ENCODE measurements at regions not wholly inside any gene's neighbourhood (a gene's known extent, or its start where the extent isn't known, plus 50 kb on each side); places are given as distances from the start of the nearest gene placed in this dataset.

DNA sequence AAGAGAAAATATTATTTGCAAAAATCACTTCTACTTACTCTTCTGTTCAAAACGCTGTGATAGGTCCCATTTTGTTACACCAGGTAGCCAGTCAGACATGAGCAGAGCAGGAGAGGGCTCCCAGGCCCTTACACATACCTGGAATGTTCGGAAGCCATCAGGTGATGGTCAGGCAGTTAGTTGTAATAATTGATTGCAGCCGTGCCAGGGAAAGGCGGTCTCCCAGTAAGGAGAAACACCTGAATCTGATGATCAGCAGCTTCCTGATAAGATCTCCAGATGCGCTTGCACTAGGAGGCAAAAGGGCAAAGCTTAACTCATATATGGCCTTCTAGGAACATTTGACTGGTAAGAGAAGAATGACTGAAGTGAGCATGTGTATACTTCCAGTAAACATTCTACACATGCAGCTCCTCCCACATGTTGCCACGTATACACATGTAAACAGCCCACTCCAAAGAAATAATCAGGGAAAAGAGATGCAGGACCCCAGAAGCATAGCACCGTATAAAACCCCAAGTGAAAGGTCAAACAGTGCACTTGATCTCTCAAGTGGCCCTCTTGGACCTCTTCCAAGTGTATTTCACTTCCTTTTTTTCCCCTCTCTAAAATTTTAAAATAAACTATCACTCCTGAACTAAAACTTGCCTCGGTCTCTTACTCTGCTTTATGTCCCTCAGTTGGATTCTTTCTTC, 1338.0 kb downstream of the FSTL5 start:
- Histone ChIP-seq H3K9me2 (ENCODE audit: insufficient read depth) (no peaks in the 10 kb centered on the region), H3K4me3 (replicated peaks in 1 of 2; ENCODE audit: low read depth in 1 of 2, low read length in 2 of 2) (no peak overlapping the region), H3K27ac (ENCODE audit: low read depth, low read length) (no peak overlapping the region), H3K79me2 (ENCODE audit: insufficient read depth, low read length) (no peaks in the 10 kb centered on the region), H2AFZ (ENCODE audit: low read depth, low read length, poor library complexity, severe bottlenecking) (no peak overlapping the region), H3K4me2 (ENCODE audit: low read length) (no peak overlapping the region), H3K9ac (ENCODE audit: low read length) (no peak overlapping the region), H3K36me3 (ENCODE audit: control insufficient read depth in 1 of 2, insufficient read depth in 2 of 2, low read length in 2 of 2) (no peaks in the 10 kb centered on the region), H3K9me3 (ENCODE audit: control insufficient read depth in 1 of 2, insufficient read depth in 1 of 2, low read depth in 1 of 2, low read length in 2 of 2) (no peaks in the 10 kb centered on the region), H4K20me1 (ENCODE audit: insufficient read depth) (no peaks in the 10 kb centered on the region), H3K4me1 (ENCODE audit: control insufficient read depth in 1 of 2, insufficient read depth in 2 of 2, low read length in 2 of 2) (no peaks in the 10 kb centered on the region), H3K27me3 (ENCODE audit: insufficient read depth, low read length) (no peaks in the 10 kb centered on the region)
- intact Hi-C loops (cut with micrococcal nuclease), result no loop called here
- RAD21 ChIA-PET (ENCODE audit: low non-redundant PET in 1 of 2, low total read pairs in 2 of 2, uncharacterized antibody in 2 of 2, unreplicated experiment in 2 of 2), result no interaction called here
- no TSS peak for BruUV-seq (replicated peaks)
- ATAC-seq (no peak), DNase-seq (ENCODE audit: low read depth, low spot score) (no peak)
- TF ChIP-seq SP1 (IDR thresholded peaks at IDR 0.05; ENCODE audit: low read depth) (no peak), JUND (IDR thresholded peaks at IDR 0.05) (no peak), POLR2A (IDR thresholded peaks at IDR 0.05; ENCODE audit: borderline replicate concordance, extremely low read depth, insufficient read depth, insufficient read length) (no peak), ELF1 (IDR thresholded peaks at IDR 0.05; ENCODE audit: borderline replicate concordance, low read depth) (no peak), CEBPB (IDR thresholded peaks at IDR 0.05; ENCODE audit: low read depth) (no peak)
- POLR2A ChIA-PET, result no interaction called here
- CTCF ChIA-PET, result no interaction called here

DNA sequence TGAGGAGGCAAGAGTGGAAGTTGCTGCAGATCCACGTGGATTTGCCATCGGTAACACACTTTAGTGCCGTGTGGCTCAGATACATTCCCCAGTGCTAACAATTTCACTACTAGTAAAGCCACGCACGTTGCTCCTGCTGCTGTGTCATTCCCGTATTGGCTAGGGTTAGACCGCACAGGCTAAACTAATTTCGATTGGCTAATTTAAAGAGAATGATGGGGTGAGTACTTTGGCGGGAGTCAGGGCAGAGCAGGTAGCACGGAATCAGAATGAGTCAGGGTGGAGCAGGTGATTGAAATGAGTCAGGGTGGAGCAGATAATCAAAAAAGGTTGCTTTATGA, 1337.5 kb downstream of the FSTL5 start:
- intact Hi-C loops (cut with micrococcal nuclease), result no loop called here
- ChIA-PET RAD21 (ENCODE audit: low non-redundant PET in 1 of 2, low total read pairs in 2 of 2, uncharacterized antibody in 2 of 2, unreplicated experiment in 2 of 2) (no interaction called here), POLR2A (no interaction called here), CTCF (no interaction called here)
- no peak for DNase-seq (ENCODE audit: low read depth, low spot score)
- Histone ChIP-seq H3K9me3 (ENCODE audit: control insufficient read depth in 1 of 2, insufficient read depth in 1 of 2, low read depth in 1 of 2, low read length in 2 of 2) (no peaks in the 10 kb centered on the region), H3K36me3 (ENCODE audit: control insufficient read depth in 1 of 2, insufficient read depth in 2 of 2, low read length in 2 of 2) (no peaks in the 10 kb centered on the region), H3K4me3 (replicated peaks in 1 of 2; ENCODE audit: low read depth in 1 of 2, low read length in 2 of 2) (no peak overlapping the region), H3K9me2 (ENCODE audit: insufficient read depth) (no peaks in the 10 kb centered on the region), H3K27ac (ENCODE audit: low read depth, low read length) (no peak overlapping the region), H3K27me3 (ENCODE audit: insufficient read depth, low read length) (no peaks in the 10 kb centered on the region), H3K4me1 (ENCODE audit: control insufficient read depth in 1 of 2, insufficient read depth in 2 of 2, low read length in 2 of 2) (no peaks in the 10 kb centered on the region), H4K20me1 (ENCODE audit: insufficient read depth) (no peaks in the 10 kb centered on the region), H3K4me2 (ENCODE audit: low read length) (no peak overlapping the region), H2AFZ (ENCODE audit: low read depth, low read length, poor library complexity, severe bottlenecking) (no peak overlapping the region), H3K79me2 (ENCODE audit: insufficient read depth, low read length) (no peaks in the 10 kb centered on the region), H3K9ac (ENCODE audit: low read length) (no peak overlapping the region)
- no TSS peak for BruUV-seq (replicated peaks)
- TF ChIP-seq POLR2AphosphoS5 (IDR thresholded peaks at IDR 0.05; ENCODE audit: low read depth, low read length) (no peak), FOSL1 (IDR thresholded peaks at IDR 0.05; ENCODE audit: low read depth) (no peak), ELF1 (IDR thresholded peaks at IDR 0.05; ENCODE audit: borderline replicate concordance, low read depth) (no peak), JUND (IDR thresholded peaks at IDR 0.05) (no peak), SRF (IDR thresholded peaks at IDR 0.05; ENCODE audit: low read depth) (no peak)
- ATAC-seq, result no peak

Data from HCT116 (cell line).